GM23248 (cell line): ENCODE measurements at regions not wholly inside any gene's neighbourhood (a gene's known extent, or its start where the extent isn't known, plus 50 kb on each side); places are given as distances from the start of the nearest gene placed in this dataset.

Experiments used
- EZH2 ChIP-seq: fragments of 200-600 bp; sonication (generic); IDR thresholded peaks from 2 replicates; pipeline ENCODE4 v1.6.1; 2018; ENCODE audit warnings: antibody characterized with exemption, mild to moderate bottlenecking; ENCODE audit not compliant: insufficient read depth, poor library complexity, severe bottlenecking
- EZH2phosphoT487 ChIP-seq: fragments of 200-600 bp; sonication (generic); IDR thresholded peaks from 2 replicates; pipeline ENCODE4 v1.6.1; 2018; ENCODE audit warnings: antibody characterized with exemption, moderate library complexity, mild to moderate bottlenecking, low read depth; ENCODE audit not compliant: insufficient read depth

- TF ChIP-seq EZH2 = no peak
- no peak for TF ChIP-seq EZH2phosphoT487
These were observed 316.3 kb upstream of the KLF12 start for GRCh38 chr13:74450525-74450845.
